PFSK-1 (cell line): ENCODE measurements at regions not wholly inside any gene's neighbourhood (a gene's known extent, or its start where the extent isn't known, plus 50 kb on each side); places are given as distances from the start of the nearest gene placed in this dataset.

Source experiments
- POLR2AphosphoS5 ChIP-seq: IDR thresholded peaks from 2 replicates; pipeline ENCODE4 v1.6.1; 2012; ENCODE audit warnings: low read depth, mild to moderate bottlenecking, control low read depth, low read length, moderate library complexity
- SIN3A ChIP-seq: IDR thresholded peaks from 2 replicates; pipeline ENCODE4 v1.6.1; 2012; ENCODE audit warnings: mild to moderate bottlenecking, low read length, moderate library complexity, borderline replicate concordance; ENCODE audit not compliant: insufficient read depth
- TAF1 ChIP-seq: IDR thresholded peaks from 2 replicates; pipeline ENCODE4 v1.6.1; 2012; ENCODE audit warnings: low read length, control low read depth, borderline replicate concordance; ENCODE audit not compliant: insufficient read depth
- TF ChIP-seq, protein P1 (sequence below), 2 experiments: IDR thresholded peaks; 2 replicates each; pipeline versions ENCODE4 v1.6.1 to v1.8.0; 2011 to 2012; ENCODE audit warnings: low read depth in 2 of 2, low read length in 2 of 2, control low read depth in 1 of 2, inconsistent platforms in 1 of 2, mild to moderate bottlenecking in 1 of 2, moderate library complexity in 1 of 2; ENCODE audit not compliant: insufficient read depth in 1 of 2

DNA sequence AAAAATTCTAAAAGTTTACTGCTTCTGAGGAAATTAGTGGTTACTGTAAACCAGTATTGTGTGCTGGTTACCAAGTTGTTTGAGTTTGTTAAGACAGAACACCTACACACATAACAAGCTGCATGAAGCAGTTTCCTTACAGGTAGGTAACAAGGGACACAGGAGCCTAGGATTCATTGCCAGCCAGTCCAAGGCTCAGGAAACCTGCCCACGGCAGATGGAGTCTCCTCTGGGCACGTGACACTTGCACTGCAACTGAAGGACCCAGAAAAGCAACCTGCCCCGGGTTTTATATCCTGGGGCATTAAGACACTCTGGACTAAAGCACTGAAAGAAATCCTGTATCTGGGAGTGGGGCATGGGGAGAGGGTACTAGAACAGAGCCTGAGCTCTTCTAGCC, 639.3 kb downstream of the ADCYAP1 start:
- TF ChIP-seq POLR2AphosphoS5 (no peak), TAF1 (no peak), SIN3A (no peak)
- TF ChIP-seq, protein P1, sequence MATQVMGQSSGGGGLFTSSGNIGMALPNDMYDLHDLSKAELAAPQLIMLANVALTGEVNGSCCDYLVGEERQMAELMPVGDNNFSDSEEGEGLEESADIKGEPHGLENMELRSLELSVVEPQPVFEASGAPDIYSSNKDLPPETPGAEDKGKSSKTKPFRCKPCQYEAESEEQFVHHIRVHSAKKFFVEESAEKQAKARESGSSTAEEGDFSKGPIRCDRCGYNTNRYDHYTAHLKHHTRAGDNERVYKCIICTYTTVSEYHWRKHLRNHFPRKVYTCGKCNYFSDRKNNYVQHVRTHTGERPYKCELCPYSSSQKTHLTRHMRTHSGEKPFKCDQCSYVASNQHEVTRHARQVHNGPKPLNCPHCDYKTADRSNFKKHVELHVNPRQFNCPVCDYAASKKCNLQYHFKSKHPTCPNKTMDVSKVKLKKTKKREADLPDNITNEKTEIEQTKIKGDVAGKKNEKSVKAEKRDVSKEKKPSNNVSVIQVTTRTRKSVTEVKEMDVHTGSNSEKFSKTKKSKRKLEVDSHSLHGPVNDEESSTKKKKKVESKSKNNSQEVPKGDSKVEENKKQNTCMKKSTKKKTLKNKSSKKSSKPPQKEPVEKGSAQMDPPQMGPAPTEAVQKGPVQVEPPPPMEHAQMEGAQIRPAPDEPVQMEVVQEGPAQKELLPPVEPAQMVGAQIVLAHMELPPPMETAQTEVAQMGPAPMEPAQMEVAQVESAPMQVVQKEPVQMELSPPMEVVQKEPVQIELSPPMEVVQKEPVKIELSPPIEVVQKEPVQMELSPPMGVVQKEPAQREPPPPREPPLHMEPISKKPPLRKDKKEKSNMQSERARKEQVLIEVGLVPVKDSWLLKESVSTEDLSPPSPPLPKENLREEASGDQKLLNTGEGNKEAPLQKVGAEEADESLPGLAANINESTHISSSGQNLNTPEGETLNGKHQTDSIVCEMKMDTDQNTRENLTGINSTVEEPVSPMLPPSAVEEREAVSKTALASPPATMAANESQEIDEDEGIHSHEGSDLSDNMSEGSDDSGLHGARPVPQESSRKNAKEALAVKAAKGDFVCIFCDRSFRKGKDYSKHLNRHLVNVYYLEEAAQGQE (IDR thresholded peaks at IDR 0.05; ENCODE audit: insufficient read depth in 1 of 2, low read depth in 2 of 2, low read length in 2 of 2), result no peak
